Heart right ventricle (tissue), 16 donors: ENCODE measurements at regions not wholly inside any gene's neighbourhood (a gene's known extent, or its start where the extent isn't known, plus 50 kb on each side); places are given as distances from the start of the nearest gene placed in this dataset.

Source experiments
- ATAC-seq, 8 donors: fragments of 200-7000 bp; cut with Tn5 transposase; one replicate each; pipeline ENCODE4 v1.9.1; 2020; ENCODE audit warnings: mild to moderate bottlenecking in 8 of 8, moderate library complexity in 8 of 8, moderate number of reproducible peaks in 1 of 8
- DNase-seq, 2 donors: peaks; one replicate each; pipeline ENCODE4 v3.0.0-alpha.2; 2020
- H3K27ac ChIP-seq, 10 donors: fragments of 200-600 bp; sonication (generic) in 2 of 10; one replicate each; pipeline versions ENCODE4 v1.5.0 to v1.8.0; 2020 to 2022; ENCODE audit warnings: mild to moderate bottlenecking in 3 of 10
- H3K27me3 ChIP-seq, 7 donors: fragments of 200-600 bp; one replicate each; pipeline ENCODE4 v1.8.0; 2021 to 2022; ENCODE audit warnings: mild to moderate bottlenecking in 2 of 7
- H3K36me3 ChIP-seq, 9 donors: fragments of 200-600 bp; sonication (generic) in 1 of 9; one replicate each; pipeline versions ENCODE4 v1.5.0 to v1.8.0; 2020 to 2022; ENCODE audit warnings: mild to moderate bottlenecking in 2 of 9
- H3K4me1 ChIP-seq, 9 donors: fragments of 200-600 bp; sonication (generic) in 1 of 9; one replicate each; pipeline versions ENCODE4 v1.5.0 to v1.8.0; 2020 to 2022; ENCODE audit warnings: mild to moderate bottlenecking in 4 of 9
- H3K4me3 ChIP-seq, 10 donors: fragments of 200-600 bp; sonication (generic) in 2 of 10; one replicate each; pipeline versions ENCODE4 v1.5.0 to v1.8.0; 2020 to 2022; ENCODE audit warnings: mild to moderate bottlenecking in 7 of 10, moderate library complexity in 2 of 10
- H3K9me3 ChIP-seq, 11 donors: fragments of 200-600 bp in 10 of 11; sonication (generic) in 2 of 11; one replicate each; pipeline versions ENCODE4 v1.5.0 to v1.8.0; 2013 to 2022; ENCODE audit warnings: mild to moderate bottlenecking in 2 of 11, control low read depth in 1 of 11, moderate library complexity in 1 of 11
- CTCF ChIP-seq, 9 donors: fragments of 200-600 bp; sonication (generic) in 2 of 9; IDR thresholded peaks; one replicate each; pipeline versions ENCODE4 v1.5.0 to v1.8.0; 2021 to 2022; ENCODE audit warnings: antibody characterized with exemption in 9 of 9, mild to moderate bottlenecking in 5 of 9, moderate library complexity in 1 of 9
- WGBS, 2 donors: extraction: QIAGEN DNeasy Blood & Tissue Kit; methylation state at CpG; one replicate each; pipeline ENCODE4 v1.1.7; 2013; ENCODE audit warnings: inconsistent platforms in 1 of 2; 5-methylcytosine and 5-hydroxymethylcytosine counted together
- intact Hi-C, 10 donors: fragments of 100-400 bp; cut with DNase I; formaldehyde crosslinking; loops; one replicate each; pipeline versions ENCODE4 v1.11.1 to v1.14.2; 2022
- donor health status: Arrhythmogenic right ventricular cardiomyopathy.
- donor health status: ischemic (EF 13 %, LVEDD 7.1; RV severe dilation, severe dysfunction).
- donor health status: healthy with polysubstance abuse.
- donor health status: DM: no; HTN: yes; CAD: no.
- donor health status: DM: no; HTN: no; CAD: no.
- donor health status: ischemic (EF 25% LVEDD 6.9; RV normal size, moderate dysfunction).
- donor health status: ischemic (EF 25% LVEDD 5.7; RV mildly dilated, moderate dysfunction).
- donor health status: healthy.
- donor health status: DM: yes; HTN: yes; CAD: no.
- donor health status: Ischemic cardiomyopathy.
- donor health status: ischemic (EF 35%, LVEDD 5.7; RV mildly dilated, moderate dysfunction).
- donor health status: nonischemic (EF 11% LVEDD 7.7; RV severe dilation, severe dysfunction).
- donor health status: DM: yes; HTN: yes; CAD: no.
- donor health status: PGD.
- donor health status: ischemic (EF 29% LVEDD 5.4; RV normal size, mild dysfunction).
- donor health status: nonischemic (EF 23%, LVEDD 6.1; RV moderate dilation, normal function).

- 76 to 79% methylated on average over 2 of the region's 2 CpGs for WGBS, 2 donors
- intact Hi-C loops, result loop anchor here in 1 of 10 donors (5.0 kb wide), 1 partner anchor 647 kb away; no protein-coding TSS in a partner anchor
- DNase-seq (no peak), ATAC-seq (no peak)
- Histone ChIP-seq H3K27me3 (no peaks in the 10 kb centered on the region), H3K4me1 (no peaks in the 10 kb centered on the region), H3K9me3 (no peaks in the 10 kb centered on the region), H3K36me3 (no peaks in the 10 kb centered on the region), H3K27ac (no peak overlapping the region), H3K4me3 (no peak overlapping the region)
- no peak for TF ChIP-seq CTCF (IDR thresholded peaks at IDR 0.05)
Measured at GRCh38 chr16:60484901-60485300, 1551.3 kb downstream of the CDH8 start.

- WGBS, 2 donors, result 56 to 59% methylated on average over 2 of the region's 2 CpGs
Measured at GRCh38 chr16:60481591-60481990, 1554.6 kb downstream of the CDH8 start.

GRCh38 chr16:60478810-60479209 is 1557.4 kb downstream of the CDH8 start:
- 88 to 91% methylated on average over 1 of the region's 1 CpG for WGBS, 2 donors

More at GRCh38 chr16:60481591-60481990, 1554.6 kb downstream of the CDH8 start:
- H3K27me3 ChIP-seq, result no peaks in the 10 kb centered on the region
- ATAC-seq (no peak), DNase-seq (no peak)
- no peak overlapping the region for H3K27ac ChIP-seq
- intact Hi-C loops, result loop anchor here in 1 of 10 donors (5.0 kb wide), 1 partner anchor 651 kb away; no protein-coding TSS in a partner anchor
- no peak overlapping the region for H3K4me3 ChIP-seq
- no peak for TF ChIP-seq CTCF (IDR thresholded peaks at IDR 0.05)
- H3K36me3 ChIP-seq, result no peaks in the 10 kb centered on the region
- H3K9me3 ChIP-seq, result no peaks in the 10 kb centered on the region
- no peaks in the 10 kb centered on the region for H3K4me1 ChIP-seq

GRCh38 chr16:60463986-60464385 is 1572.3 kb downstream of the CDH8 start:
- intact Hi-C loops, result loop anchor here in 1 of 10 donors (10.0 kb wide), 1 partner anchor 881 kb away; no protein-coding TSS in a partner anchor

More at GRCh38 chr16:60478810-60479209, 1557.4 kb downstream of the CDH8 start:
- Histone ChIP-seq H3K27me3 (no peaks in the 10 kb centered on the region), H3K4me3 (no peak overlapping the region), H3K9me3 (no peaks in the 10 kb centered on the region), H3K4me1 (no peaks in the 10 kb centered on the region), H3K36me3 (no peaks in the 10 kb centered on the region), H3K27ac (no peak overlapping the region)
- no peak for TF ChIP-seq CTCF (IDR thresholded peaks at IDR 0.05)
- intact Hi-C loops, result no loop called here
- ATAC-seq (no peak), DNase-seq (no peak)

More at GRCh38 chr16:60463986-60464385, 1572.3 kb downstream of the CDH8 start:
- no peak for TF ChIP-seq CTCF (IDR thresholded peaks at IDR 0.05)
- Histone ChIP-seq H3K27ac (no peak overlapping the region), H3K27me3 (no peaks in the 10 kb centered on the region), H3K4me3 (no peak overlapping the region), H3K4me1 (no peaks in the 10 kb centered on the region), H3K36me3 (no peaks in the 10 kb centered on the region), H3K9me3 (peaks cover 0 to 27% (median 0%) of the 10 kb centered on the region in 11 donors)
- WGBS, 2 donors, result 65 to 73% methylated on average over 1 of the region's 1 CpG
- ATAC-seq (no peak), DNase-seq (no peak)
